NCI-H226 (cell line): ENCODE measurements at regions not wholly inside any gene's neighbourhood (a gene's known extent, or its start where the extent isn't known, plus 50 kb on each side); places are given as distances from the start of the nearest gene placed in this dataset.
A peak's percentile ranks its signal among the peaks of the same experiment; 100 is the strongest.
"Not testable (repeated sequence)": the region's sequence is repeated elsewhere in the genome, so short reads cannot be mapped to it uniquely, and the experiment has no call there.

Experiments
- DNase-seq: peaks from one replicate; pipeline ENCODE4 v3.0.0-alpha.2; 2015

GRCh38 chr2:11877764-11878163 is 131.3 kb downstream of the LPIN1 start:
- DNase-seq, result no peak

- DNase-seq, result not testable (repeated sequence)
These were observed 138.8 kb downstream of the LPIN1 start for GRCh38 chr2:11885253-11885652.

- not testable (repeated sequence) for DNase-seq
These were observed 140.5 kb downstream of the LPIN1 start for GRCh38 chr2:11886899-11887298.

GRCh38 chr2:11889101-11889850 is 142.8 kb downstream of the LPIN1 start:
- DNase-seq, result no peak

- DNase-seq, result no peak
These were observed 143.4 kb downstream of the LPIN1 start for GRCh38 chr2:11889854-11890253.

- DNase-seq, result no peak
These were observed 144.6 kb downstream of the LPIN1 start for GRCh38 chr2:11891028-11891427.

- no peak for DNase-seq
These were observed 145.4 kb downstream of the LPIN1 start for GRCh38 chr2:11891671-11892440.

- DNase-seq, result no peak
These were observed 150.0 kb downstream of the LPIN1 start for GRCh38 chr2:11896386-11896785.

GRCh38 chr2:11898576-11898975 is 152.1 kb downstream of the LPIN1 start:
- DNase-seq, result no peak

GRCh38 chr2:11899264-11899818 is 152.9 kb downstream of the LPIN1 start:
- no peak for DNase-seq

- not testable (repeated sequence) for DNase-seq
These were observed 154.5 kb downstream of the LPIN1 start for GRCh38 chr2:11900891-11901290.

GRCh38 chr2:11901351-11902069 is 155.1 kb downstream of the LPIN1 start:
- DNase-seq, result no peak

GRCh38 chr2:11903085-11903606 is 156.7 kb downstream of the LPIN1 start:
- DNase-seq, result no peak

GRCh38 chr2:11904029-11904428 is 157.6 kb downstream of the LPIN1 start:
- DNase-seq, result no peak

- DNase-seq, result no peak
These were observed 158.5 kb downstream of the LPIN1 start for GRCh38 chr2:11904941-11905340.

- no peak for DNase-seq
These were observed 160.8 kb downstream of the LPIN1 start for GRCh38 chr2:11907190-11907589.

GRCh38 chr2:11910971-11911370 is 164.5 kb downstream of the LPIN1 start:
- no peak for DNase-seq

- no peak for DNase-seq
These were observed 166.5 kb downstream of the LPIN1 start for GRCh38 chr2:11912980-11913379.

GRCh38 chr2:11914455-11914854 is 168.0 kb downstream of the LPIN1 start:
- DNase-seq, result peak; percentile 50

- DNase-seq, result no peak
These were observed 169.2 kb downstream of the LPIN1 start for GRCh38 chr2:11915650-11916049.

- no peak for DNase-seq
These were observed 173.5 kb downstream of the LPIN1 start for GRCh38 chr2:11919953-11920352.

- no peak for DNase-seq
These were observed 174.7 kb downstream of the LPIN1 start for GRCh38 chr2:11920993-11921583.

- DNase-seq, result no peak
These were observed 175.9 kb downstream of the LPIN1 start for GRCh38 chr2:11922294-11922693.
